SK-N-SH (cell line): ENCODE measurements at regions not wholly inside any gene's neighbourhood (a gene's known extent, or its start where the extent isn't known, plus 50 kb on each side); places are given as distances from the start of the nearest gene placed in this dataset.

Source experiments
- CTCF ChIA-PET: fragments of 300-600, 350-600 bp; formaldehyde crosslinking; extraction: SDS; loops from one replicate; lab custom pipeline; 2021; lab: Yijun Ruan, JAX
- POLR2A ChIA-PET: fragments of 350-600 bp; sonication (Branson Sonifier 250); formaldehyde crosslinking; extraction: SDS; loops from one replicate; lab custom pipeline; 2020; ENCODE audit warnings: antibody characterized with exemption, inconsistent platforms; lab: Yijun Ruan, JAX
- DNase-seq: peaks from one replicate; pipeline ENCODE4 v3.0.0; 2012
- H2AFZ ChIP-seq: fragments of 200-600 bp; sonication (generic); 2 replicates; pipeline ENCODE4 v1.8.1; 2016; ENCODE audit warnings: antibody characterized with exemption, mild to moderate bottlenecking, low read depth
- H3F3A ChIP-seq: fragments of 200-600 bp; sonication (generic); replicated peaks from 2 replicates; pipeline ENCODE3; 2016; ENCODE audit warnings: antibody characterized with exemption, mild to moderate bottlenecking; ENCODE audit not compliant: insufficient read depth
- H3K27ac ChIP-seq, 2 experiments: fragments of 200-500 bp in 1 of 2; fragments of 200-600 bp in 1 of 2; sonication (Bioruptor generic) in 1 of 2; sonication (generic), shearing (Covaris generic) in 1 of 2; 2 replicates each; pipeline versions ENCODE4 v1.5.1 to v1.6.1; 2014 to 2016; ENCODE audit warnings: low read depth in 2 of 2, inconsistent platforms in 1 of 2, low read length in 1 of 2, mild to moderate bottlenecking in 1 of 2, mixed read lengths in 1 of 2
- H3K27me3 ChIP-seq: fragments of 200-600 bp; sonication (generic), shearing (Covaris generic); 2 replicates; pipeline ENCODE4 v1.6.1; 2016; ENCODE audit warnings: mixed run types; ENCODE audit not compliant: insufficient read depth
- H3K36me3 ChIP-seq, 2 experiments: fragments of 200-500 bp in 1 of 2; fragments of 200-600 bp in 1 of 2; sonication (Bioruptor generic) in 1 of 2; sonication (generic) in 1 of 2; replicated peaks in 1 of 2; 2 replicates each; pipeline versions ENCODE3 to v1.5.1; 2014 to 2016; ENCODE audit warnings: low read length in 1 of 2, mild to moderate bottlenecking in 1 of 2; ENCODE audit not compliant: insufficient read depth in 2 of 2, control insufficient read depth in 1 of 2
- H3K4me1 ChIP-seq, 2 experiments: fragments of 200-500 bp in 1 of 2; fragments of 200-600 bp in 1 of 2; sonication (Bioruptor generic) in 1 of 2; sonication (generic), shearing (Covaris generic) in 1 of 2; 2 replicates each; pipeline versions ENCODE4 v1.5.1 to v1.6.1; 2014 to 2016; ENCODE audit warnings: low read depth in 1 of 2, low read length in 1 of 2, mixed run types in 1 of 2; ENCODE audit not compliant: insufficient read depth in 2 of 2, control insufficient read depth in 1 of 2
- H3K4me2 ChIP-seq: fragments of 200-600 bp; sonication (generic), shearing (Covaris generic); 2 replicates; pipeline ENCODE4 v1.6.1; 2017; ENCODE audit warnings: mixed run types
- H3K4me3 ChIP-seq, 2 experiments: fragments of 200-500 bp in 1 of 2; fragments of 200-600 bp in 1 of 2; sonication (Bioruptor generic) in 1 of 2; sonication (generic), shearing (Covaris generic) in 1 of 2; 2 replicates each; pipeline versions ENCODE4 v1.5.1 to v1.8.1; 2014 to 2016; ENCODE audit warnings: low read depth in 2 of 2, inconsistent platforms in 1 of 2, low read length in 1 of 2, mild to moderate bottlenecking in 1 of 2, mixed read lengths in 1 of 2, moderate library complexity in 1 of 2
- H3K79me2 ChIP-seq: fragments of 200-600 bp; sonication (generic); 2 replicates; pipeline ENCODE4 v1.8.1; 2017; ENCODE audit warnings: mild to moderate bottlenecking; ENCODE audit not compliant: insufficient read depth
- H3K9ac ChIP-seq: fragments of 200-600 bp; sonication (generic); 2 replicates; pipeline ENCODE4 v1.6.1; 2017; ENCODE audit warnings: mixed run types
- H3K9me2 ChIP-seq: fragments of 200-600 bp; sonication (generic); 2 replicates; pipeline ENCODE4 v1.6.1; 2017; ENCODE audit warnings: mixed run types
- H3K9me3 ChIP-seq: fragments of 200-600 bp; sonication (generic); 2 replicates; pipeline ENCODE4 v1.6.1; 2017; ENCODE audit warnings: mixed run types, mild to moderate bottlenecking, moderate library complexity
- H4K20me1 ChIP-seq: fragments of 200-600 bp; sonication (generic); 2 replicates; pipeline ENCODE4 v1.6.1; 2017; ENCODE audit warnings: mild to moderate bottlenecking, mixed run types; ENCODE audit not compliant: insufficient read depth
- CHD2 ChIP-seq: fragments of 150-350 bp; IDR thresholded peaks from 2 replicates; pipeline ENCODE4 v1.6.1; 2018; ENCODE audit warnings: low read length; ENCODE audit not compliant: partially characterized antibody
- FOSL2 ChIP-seq: IDR thresholded peaks from 2 replicates; pipeline ENCODE4 v1.4.0; 2012; ENCODE audit warnings: low read depth, mild to moderate bottlenecking, moderate library complexity, borderline replicate concordance
- IRF3 ChIP-seq: fragments of 150-350 bp; IDR thresholded peaks from 2 replicates; pipeline ENCODE4 v1.6.1; 2016; ENCODE audit warnings: mild to moderate bottlenecking, low read depth, low read length
- JUND ChIP-seq: IDR thresholded peaks from 2 replicates; pipeline ENCODE4 v1.4.0; 2012
- MXI1 ChIP-seq: IDR thresholded peaks from 2 replicates; pipeline ENCODE4 v1.6.1; 2012; ENCODE audit warnings: mild to moderate bottlenecking, low read depth, low read length, improper control_type of control experiment
- RCOR1 ChIP-seq: fragments of 150-350 bp; IDR thresholded peaks from 2 replicates; pipeline ENCODE4 v1.6.1; 2017; ENCODE audit warnings: antibody characterized with exemption, low read length
- RFX5 ChIP-seq: IDR thresholded peaks from 2 replicates; pipeline ENCODE4 v1.6.1; 2012; ENCODE audit warnings: mild to moderate bottlenecking, improper control_type of control experiment, low read length
- RXRA ChIP-seq: IDR thresholded peaks from 2 replicates; pipeline ENCODE4 v1.4.0; 2012; ENCODE audit warnings: low read depth, mild to moderate bottlenecking, borderline replicate concordance
- SIN3A ChIP-seq: IDR thresholded peaks from 2 replicates; pipeline ENCODE4 v1.6.1; 2012; ENCODE audit warnings: low read depth, mild to moderate bottlenecking, low read length, moderate library complexity, borderline replicate concordance
- TCF12 ChIP-seq: IDR thresholded peaks from 2 replicates; pipeline ENCODE4 v1.4.0; 2012
- WGBS: methylation state at CpG from one replicate; pipeline ENCODE4 v1.1.6; 2017; ENCODE audit warnings: low lambda C conversion rate; 5-methylcytosine and 5-hydroxymethylcytosine counted together

GRCh38 chr3:177419904-177420601 is 222.8 kb upstream of the TBL1XR1 start:
- Histone ChIP-seq H3K9me2 (no peaks in the 10 kb centered on the region), H3K27ac (peak overlapping the region in 1 of 2 experiments; percentile 50; a peak in 1 of 4 replicates), H4K20me1 (no peaks in the 10 kb centered on the region), H3K79me2 (no peaks in the 10 kb centered on the region), H2AFZ (no peak overlapping the region), H3K4me3 (no peak overlapping the region), H3K9me3 (no peaks in the 10 kb centered on the region), H3K4me2 (no peak overlapping the region), H3K9ac (no peak overlapping the region), H3F3A (no peaks in the 10 kb centered on the region), H3K27me3 (no peaks in the 10 kb centered on the region), H3K4me1 (peaks cover 0 to 7% of the 10 kb centered on the region in 2 experiments; a peak in 1 of 4 replicates), H3K36me3 (no peaks in the 10 kb centered on the region)
- POLR2A ChIA-PET: no interaction called here
- DNase-seq: no peak
- TF ChIP-seq IRF3: no peak
- TF ChIP-seq CHD2: no peak
- no peak for TF ChIP-seq RFX5
- no peak for TF ChIP-seq JUND
- no peak for TF ChIP-seq RXRA
- no peak for TF ChIP-seq SIN3A
- TF ChIP-seq MXI1: no peak
- TF ChIP-seq FOSL2: no peak
- no peak for TF ChIP-seq RCOR1
- 76% methylated on average over 7 of the region's 7 CpGs for WGBS
- CTCF ChIA-PET: no interaction called here

GRCh38 chr3:177420651-177421480 is 223.6 kb upstream of the TBL1XR1 start:
- H2AFZ ChIP-seq: no peak overlapping the region
- ChIA-PET CTCF (no interaction called here), POLR2A (no interaction called here)
- 66% methylated on average over 5 of the region's 6 CpGs for WGBS
- H4K20me1 ChIP-seq: no peaks in the 10 kb centered on the region
- peak; percentile 18 for DNase-seq
- no peaks in the 10 kb centered on the region for H3K9me2 ChIP-seq
- H3K27me3 ChIP-seq: no peaks in the 10 kb centered on the region
- TF ChIP-seq SIN3A: no peak
- TF ChIP-seq TCF12: 0 out of 2 replicates have a peak, but pooled peaks have one; percentile 11
- H3K9me3 ChIP-seq: no peaks in the 10 kb centered on the region
- no peak overlapping the region for H3K4me3 ChIP-seq
- no peaks in the 10 kb centered on the region for H3K79me2 ChIP-seq
- no peak overlapping the region for H3K9ac ChIP-seq
- H3K4me2 ChIP-seq: no peak overlapping the region
- H3F3A ChIP-seq: no peaks in the 10 kb centered on the region
- H3K4me1 ChIP-seq: peaks cover 0 to 7% of the 10 kb centered on the region in 2 experiments; a peak in 1 of 4 replicates
- peak overlapping the region in 1 of 2 experiments; percentile 50; a peak in 2 of 4 replicates for H3K27ac ChIP-seq
- no peaks in the 10 kb centered on the region for H3K36me3 ChIP-seq
